Esophagus squamous epithelium (tissue), 5 donors: ENCODE measurements at regions not wholly inside any gene's neighbourhood (a gene's known extent, or its start where the extent isn't known, plus 50 kb on each side); places are given as distances from the start of the nearest gene placed in this dataset.

Experiments
- DNase-seq: peaks from one replicate; lab custom pipeline; 2025; lab: John Stamatoyannopoulos, UW
- H3K27ac ChIP-seq, 4 donors: fragments of 200-600 bp; sonication (generic); one replicate each; pipeline ENCODE4 v1.5.1; 2016 to 2019; ENCODE audit warnings: mild to moderate bottlenecking in 1 of 4
- H3K27me3 ChIP-seq, 4 donors: fragments of 200-600 bp; sonication (generic); 1 replicate in 3 of 4; 2 replicates in 1 of 4; pipeline versions ENCODE4 v1.5.1 to v1.6.0; 2017 to 2021; ENCODE audit warnings: antibody characterized with exemption in 1 of 4
- H3K36me3 ChIP-seq, 3 donors: fragments of 200-600 bp; sonication (generic); one replicate each; pipeline ENCODE4 v1.5.1; 2016 to 2019
- H3K4me1 ChIP-seq, 3 donors: fragments of 200-600 bp; sonication (generic); one replicate each; pipeline ENCODE4 v1.5.1; 2017 to 2019
- H3K4me3 ChIP-seq, 4 donors: fragments of 200-600 bp; sonication (generic); 1 replicate in 3 of 4; 2 replicates in 1 of 4; pipeline ENCODE4 v1.5.1; 2016 to 2019; ENCODE audit warnings: mild to moderate bottlenecking in 2 of 4, moderate library complexity in 1 of 4
- H3K9me3 ChIP-seq, 3 donors: fragments of 200-600 bp; sonication (generic); one replicate each; pipeline ENCODE4 v1.5.1; 2016 to 2019
- POLR2A ChIP-seq, 4 donors: fragments of 450-650 bp; IDR thresholded peaks; one replicate each; pipeline ENCODE4 v1.6.1; 2017; ENCODE audit warnings: antibody characterized with exemption in 4 of 4, mild to moderate bottlenecking in 4 of 4, moderate library complexity in 3 of 4
- WGBS, 2 donors: methylation state at CpG; one replicate each; pipeline ENCODE4 v1.1.5; 2018; 5-methylcytosine and 5-hydroxymethylcytosine counted together
- intact Hi-C: fragments of 100-400 bp; cut with DNase I; formaldehyde crosslinking; loops from one replicate; pipeline ENCODE4 v1.15.0; 2022
- TF ChIP-seq, protein P1 (sequence below), 6 experiments: fragments of 450-650 bp in 4 of 6; fragments of 200-600 bp in 2 of 6; sonication (generic) in 2 of 6; IDR thresholded peaks; one replicate each; pipeline ENCODE4 v1.5.1; 2016 to 2019; ENCODE audit warnings: antibody characterized with exemption in 6 of 6, mild to moderate bottlenecking in 4 of 6, moderate library complexity in 4 of 6
- donor health status: DM: yes; HTN: yes; CAD: no.

DNA sequence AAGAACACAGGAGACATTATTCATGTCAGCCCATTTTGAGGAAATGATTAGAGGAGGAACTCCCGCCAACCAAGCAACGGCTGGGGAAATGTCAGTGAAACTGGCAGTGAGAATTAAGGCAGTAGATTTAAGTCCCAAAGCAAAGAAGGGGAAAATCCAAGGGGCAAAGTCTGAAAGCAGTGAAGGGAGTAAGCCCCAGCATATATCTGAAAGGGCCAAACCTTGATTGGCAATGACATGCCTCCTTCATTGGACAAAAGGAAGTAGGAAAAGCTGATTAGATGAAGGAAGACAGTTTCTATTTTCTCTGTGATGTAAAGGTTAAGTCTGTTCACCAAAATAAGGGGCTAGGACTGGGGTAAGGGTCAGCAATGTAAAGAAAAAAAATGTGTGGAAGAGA lies 190.3 kb downstream of the RNF144B start:
- Histone ChIP-seq H3K9me3 (no peaks in the 10 kb centered on the region), H3K27me3 (no peaks in the 10 kb centered on the region), H3K36me3 (no peaks in the 10 kb centered on the region), H3K4me1 (no peaks in the 10 kb centered on the region), H3K27ac (no peak overlapping the region), H3K4me3 (no peak overlapping the region)
- TF ChIP-seq, protein P1, sequence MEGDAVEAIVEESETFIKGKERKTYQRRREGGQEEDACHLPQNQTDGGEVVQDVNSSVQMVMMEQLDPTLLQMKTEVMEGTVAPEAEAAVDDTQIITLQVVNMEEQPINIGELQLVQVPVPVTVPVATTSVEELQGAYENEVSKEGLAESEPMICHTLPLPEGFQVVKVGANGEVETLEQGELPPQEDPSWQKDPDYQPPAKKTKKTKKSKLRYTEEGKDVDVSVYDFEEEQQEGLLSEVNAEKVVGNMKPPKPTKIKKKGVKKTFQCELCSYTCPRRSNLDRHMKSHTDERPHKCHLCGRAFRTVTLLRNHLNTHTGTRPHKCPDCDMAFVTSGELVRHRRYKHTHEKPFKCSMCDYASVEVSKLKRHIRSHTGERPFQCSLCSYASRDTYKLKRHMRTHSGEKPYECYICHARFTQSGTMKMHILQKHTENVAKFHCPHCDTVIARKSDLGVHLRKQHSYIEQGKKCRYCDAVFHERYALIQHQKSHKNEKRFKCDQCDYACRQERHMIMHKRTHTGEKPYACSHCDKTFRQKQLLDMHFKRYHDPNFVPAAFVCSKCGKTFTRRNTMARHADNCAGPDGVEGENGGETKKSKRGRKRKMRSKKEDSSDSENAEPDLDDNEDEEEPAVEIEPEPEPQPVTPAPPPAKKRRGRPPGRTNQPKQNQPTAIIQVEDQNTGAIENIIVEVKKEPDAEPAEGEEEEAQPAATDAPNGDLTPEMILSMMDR (IDR thresholded peaks at IDR 0.05): no peak
- TF ChIP-seq POLR2A (IDR thresholded peaks at IDR 0.05): no peak
- WGBS, 2 donors: 53 to 75% methylated on average over 2 of the region's 2 CpGs
- no peak for DNase-seq
- intact Hi-C loops: no loop called here

DNA sequence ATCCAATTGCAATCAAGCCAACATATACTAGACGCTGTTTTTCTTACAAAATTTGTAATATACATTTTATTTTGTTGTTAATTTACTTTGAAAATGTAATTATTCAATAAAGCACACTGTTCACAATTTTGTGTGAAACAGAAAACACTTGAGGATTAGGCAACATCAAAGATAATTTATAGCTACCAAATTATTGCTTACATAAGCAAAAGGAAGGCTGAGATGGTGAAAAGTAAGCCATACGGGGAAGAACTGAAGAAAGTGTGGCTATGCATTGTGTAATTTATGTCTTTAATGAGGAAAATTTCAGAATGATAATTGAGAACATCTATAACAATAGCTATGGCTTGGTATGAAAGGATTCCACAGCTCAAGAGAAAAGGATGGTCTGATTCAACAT lies 192.0 kb downstream of the RNF144B start:
- DNase-seq: no peak
- H3K4me1 ChIP-seq: no peaks in the 10 kb centered on the region
- WGBS, 2 donors: 62 to 69% methylated on average over 2 of the region's 2 CpGs
- H3K27ac ChIP-seq: no peak overlapping the region
- H3K27me3 ChIP-seq: no peaks in the 10 kb centered on the region
- intact Hi-C loops: no loop called here
- H3K36me3 ChIP-seq: no peaks in the 10 kb centered on the region
- no peak overlapping the region for H3K4me3 ChIP-seq
- TF ChIP-seq, protein P1 (IDR thresholded peaks at IDR 0.05): no peak
- TF ChIP-seq POLR2A (IDR thresholded peaks at IDR 0.05): no peak
- no peaks in the 10 kb centered on the region for H3K9me3 ChIP-seq

DNA sequence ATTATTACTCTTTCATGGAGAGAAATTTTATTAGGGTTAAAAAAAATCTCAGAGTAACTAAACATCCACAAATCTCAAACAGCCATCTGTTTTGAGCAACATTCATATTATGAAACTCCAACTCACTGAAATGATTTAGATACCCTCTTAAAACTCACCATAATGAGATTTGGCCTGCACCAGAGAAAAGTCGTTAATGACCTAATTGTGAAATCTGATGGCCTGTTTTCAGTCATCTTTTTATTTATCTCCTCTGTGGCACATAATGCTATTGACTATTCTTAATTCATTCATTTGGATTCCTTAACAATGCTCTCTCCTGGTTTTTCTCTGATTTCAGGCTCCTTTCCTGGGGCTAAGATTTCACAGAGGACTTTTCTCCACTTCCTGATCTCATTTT lies 192.7 kb downstream of the RNF144B start:
- intact Hi-C loops: no loop called here
- Histone ChIP-seq H3K4me1 (no peaks in the 10 kb centered on the region), H3K36me3 (no peaks in the 10 kb centered on the region), H3K27ac (no peak overlapping the region), H3K9me3 (no peaks in the 10 kb centered on the region), H3K27me3 (no peaks in the 10 kb centered on the region), H3K4me3 (no peak overlapping the region)
- TF ChIP-seq, protein P1 (IDR thresholded peaks at IDR 0.05): no peak
- TF ChIP-seq POLR2A (IDR thresholded peaks at IDR 0.05): no peak
- DNase-seq: no peak
- WGBS, 2 donors: 83% methylated on average over 1 of the region's 1 CpG

DNA sequence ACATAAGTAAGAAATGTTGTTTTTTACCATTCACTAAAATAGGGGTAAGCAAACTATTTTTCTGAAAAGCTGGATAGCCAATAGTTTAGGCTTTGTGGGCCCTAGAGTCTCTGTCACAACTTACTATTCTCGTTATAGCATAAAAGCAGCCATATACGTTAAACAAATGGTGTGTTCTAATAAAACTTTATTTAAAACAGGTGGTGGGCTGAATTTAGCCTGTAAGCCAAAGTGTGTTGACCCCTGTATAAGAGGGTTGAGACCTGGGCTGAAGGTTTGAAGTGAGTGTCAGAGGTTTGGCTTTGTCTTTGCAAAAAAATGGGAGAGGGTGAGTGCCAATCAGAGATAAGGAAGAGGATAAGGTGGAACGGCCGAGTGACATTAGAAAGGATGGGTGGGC lies 197.2 kb downstream of the RNF144B start:
- Histone ChIP-seq H3K36me3 (no peaks in the 10 kb centered on the region), H3K9me3 (no peaks in the 10 kb centered on the region), H3K4me3 (no peak overlapping the region), H3K27ac (no peak overlapping the region), H3K4me1 (no peaks in the 10 kb centered on the region), H3K27me3 (no peaks in the 10 kb centered on the region)
- intact Hi-C loops: no loop called here
- WGBS, 2 donors: 84 to 89% methylated on average over 4 of the region's 4 CpGs
- no peak for TF ChIP-seq POLR2A (IDR thresholded peaks at IDR 0.05)
- TF ChIP-seq, protein P1 (IDR thresholded peaks at IDR 0.05): no peak
- DNase-seq: no peak

DNA sequence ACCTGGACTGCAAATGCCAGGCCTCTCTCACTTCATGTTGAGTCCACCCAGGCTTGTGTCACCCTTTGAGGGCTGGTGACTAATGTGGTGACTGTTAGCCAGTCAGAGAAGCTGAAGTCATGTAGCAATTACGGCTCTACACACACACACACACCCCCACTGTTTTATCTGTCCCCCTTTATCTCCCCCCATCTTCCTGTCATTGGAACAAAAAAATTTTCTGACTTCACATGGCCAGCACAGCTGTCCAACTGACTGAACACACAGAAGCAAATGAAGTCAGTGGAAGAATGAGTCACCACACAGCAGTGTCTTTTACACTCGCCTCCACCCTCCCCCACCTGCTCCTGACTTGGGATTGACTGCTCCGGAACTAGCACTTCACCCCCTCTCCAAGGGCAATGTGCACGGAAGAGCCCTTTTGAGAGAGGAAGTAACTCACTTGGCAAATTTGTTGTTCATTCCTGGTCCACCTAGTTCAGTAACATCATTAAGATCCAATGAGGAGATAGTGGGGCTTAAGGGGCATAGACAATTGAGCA lies 198.0 kb downstream of the RNF144B start:
- 33 to 46% methylated on average over 4 of the region's 4 CpGs for WGBS, 2 donors
- no peak overlapping the region for H3K4me3 ChIP-seq
- TF ChIP-seq POLR2A (IDR thresholded peaks at IDR 0.05): no peak
- TF ChIP-seq, protein P1 (IDR thresholded peaks at IDR 0.05): no peak
- no peak overlapping the region for H3K27ac ChIP-seq
- H3K27me3 ChIP-seq: no peaks in the 10 kb centered on the region
- intact Hi-C loops: no loop called here
- no peaks in the 10 kb centered on the region for H3K36me3 ChIP-seq
- H3K4me1 ChIP-seq: no peaks in the 10 kb centered on the region
- no peak for DNase-seq
- no peaks in the 10 kb centered on the region for H3K9me3 ChIP-seq
